GM12878 (cell line): ENCODE measurements at regions not wholly inside any gene's neighbourhood (a gene's known extent, or its start where the extent isn't known, plus 50 kb on each side); places are given as distances from the start of the nearest gene placed in this dataset.

Experiments used
- ATF2 ChIP-seq: IDR thresholded peaks from 2 replicates; pipeline ENCODE4 v1.6.1; 2012; ENCODE audit warnings: low read length, inconsistent platforms
- BCL3 ChIP-seq: IDR thresholded peaks from 2 replicates; pipeline ENCODE4 v1.6.1; 2011; ENCODE audit warnings: borderline replicate concordance, low read depth, mild to moderate bottlenecking, moderate library complexity, low read length; ENCODE audit not compliant: insufficient read depth, poor library complexity, severe bottlenecking
- BMI1 ChIP-seq: fragments of 450-650 bp; IDR thresholded peaks from 2 replicates; pipeline ENCODE4 v1.6.1; 2016; ENCODE audit warnings: mild to moderate bottlenecking, moderate library complexity, borderline replicate concordance
- CEBPB ChIP-seq, 2 experiments: fragments of 150-350 bp in 1 of 2; IDR thresholded peaks; 2 replicates each; pipeline ENCODE4 v1.6.1; 2012 to 2014; ENCODE audit warnings: low read depth in 2 of 2, low read length in 2 of 2, borderline replicate concordance in 1 of 2, inconsistent platforms in 1 of 2
- CREB1 ChIP-seq: IDR thresholded peaks from 2 replicates; pipeline ENCODE4 v1.6.1; 2012; ENCODE audit warnings: low read depth, mild to moderate bottlenecking, inconsistent platforms
- CREM ChIP-seq: IDR thresholded peaks from 2 replicates; pipeline ENCODE4 v1.6.1; 2014; ENCODE audit warnings: antibody characterized with exemption, low read depth
- DPF2 ChIP-seq: fragments of 450-650 bp; IDR thresholded peaks from 2 replicates; pipeline ENCODE4 v1.6.1; 2017; ENCODE audit warnings: mild to moderate bottlenecking
- FOXM1 ChIP-seq: IDR thresholded peaks from 2 replicates; pipeline ENCODE4 v1.6.1; 2012; ENCODE audit warnings: low read depth, mild to moderate bottlenecking, inconsistent platforms, low read length, moderate library complexity
- GABPA ChIP-seq: IDR thresholded peaks from 2 replicates; pipeline ENCODE4 v1.6.1; 2014; ENCODE audit warnings: antibody characterized with exemption, low read depth, mild to moderate bottlenecking, inconsistent platforms
- IKZF2 ChIP-seq, 2 experiments: fragments of 450-650 bp; IDR thresholded peaks; 2 replicates each; pipeline ENCODE4 v1.6.1; 2017; ENCODE audit warnings: mild to moderate bottlenecking in 2 of 2, moderate library complexity in 2 of 2
- MEF2B ChIP-seq: fragments of 450-650 bp; IDR thresholded peaks from 2 replicates; pipeline ENCODE4 v1.6.1; 2018; ENCODE audit warnings: mild to moderate bottlenecking, moderate library complexity; ENCODE audit not compliant: partially characterized antibody, poor library complexity, severe bottlenecking
- MTA2 ChIP-seq: fragments of 450-650 bp; IDR thresholded peaks from 2 replicates; pipeline ENCODE4 v1.6.1; 2016; ENCODE audit warnings: low read depth, mild to moderate bottlenecking, moderate library complexity
- NFIC ChIP-seq: IDR thresholded peaks from 2 replicates; pipeline ENCODE4 v1.6.1; 2012; ENCODE audit warnings: low read depth, mild to moderate bottlenecking, inconsistent platforms, low read length, moderate library complexity
- NR2F1 ChIP-seq: fragments of 450-650 bp; conservative IDR thresholded peaks from 2 replicates; pipeline ENCODE4 v1.6.1; 2017; ENCODE audit warnings: mild to moderate bottlenecking
- RAD51 ChIP-seq: fragments of 450-650 bp; IDR thresholded peaks from 2 replicates; pipeline ENCODE4 v1.6.1; 2016; ENCODE audit warnings: moderate library complexity, mild to moderate bottlenecking, inconsistent platforms
- RELB ChIP-seq: fragments of 450-650 bp; IDR thresholded peaks from 2 replicates; pipeline ENCODE4 v1.6.1; 2017; ENCODE audit warnings: low read depth, mild to moderate bottlenecking, moderate library complexity
- RUNX3 ChIP-seq: IDR thresholded peaks from 2 replicates; pipeline ENCODE4 v1.6.1; 2012; ENCODE audit warnings: low read length, inconsistent platforms
- SRF ChIP-seq, 2 experiments: IDR thresholded peaks; 2 replicates each; pipeline ENCODE4 v1.6.1; 2011; ENCODE audit warnings: low read depth in 2 of 2, low read length in 2 of 2, mild to moderate bottlenecking in 1 of 2, moderate library complexity in 1 of 2
- USF2 ChIP-seq: IDR thresholded peaks from 2 replicates; pipeline ENCODE4 v1.6.1; 2011; ENCODE audit warnings: low read depth, low read length, improper control_type of control experiment, borderline replicate concordance
- YBX1 ChIP-seq: fragments of 450-650 bp; IDR thresholded peaks from 2 replicates; pipeline ENCODE4 v1.6.1; 2016; ENCODE audit warnings: antibody characterized with exemption
- ZBED1 ChIP-seq: IDR thresholded peaks from 2 replicates; pipeline ENCODE4 v1.6.1; 2016; ENCODE audit warnings: borderline replicate concordance
- ZNF217 ChIP-seq: fragments of 450-650 bp; IDR thresholded peaks from 2 replicates; pipeline ENCODE4 v1.6.1; 2017; ENCODE audit warnings: antibody characterized with exemption, mild to moderate bottlenecking
- ZNF24 ChIP-seq: fragments of 450-650 bp; IDR thresholded peaks from 2 replicates; pipeline ENCODE4 v1.6.1; 2017; ENCODE audit warnings: antibody characterized with exemption, mild to moderate bottlenecking
- ZNF274 ChIP-seq: IDR thresholded peaks from one replicate; pipeline ENCODE4 v1.8.0; 2011; ENCODE audit not compliant: insufficient read length, insufficient read depth

- TF ChIP-seq IKZF2 (IDR thresholded peaks at IDR 0.05), result peak; percentile 56 to 74
- peak; percentile 70 for TF ChIP-seq ZNF217
- TF ChIP-seq ZBED1, result 0 out of 2 replicates have a peak, but pooled peaks have one; percentile 51
- TF ChIP-seq FOXM1, result peak; percentile 94; the same call in 1 of the 2 replicates
- TF ChIP-seq ZNF274, result no peak
- TF ChIP-seq SRF (IDR thresholded peaks at IDR 0.05; ENCODE audit: low read depth in 2 of 2, low read length in 2 of 2), result peak in 1 of 2 experiments; percentile 30; a peak in 1 of 4 replicates
- TF ChIP-seq BCL3, result peak; percentile 66
- peak; percentile 64; the same call in 1 of the 2 replicates for TF ChIP-seq NR2F1
- peak; percentile 79 for TF ChIP-seq BMI1
- TF ChIP-seq NFIC, result peak; percentile 98
- peak; percentile 97 for TF ChIP-seq MTA2
- peak; percentile 75; the same call in 1 of the 2 replicates for TF ChIP-seq GABPA
- TF ChIP-seq MEF2B, result peak; percentile 82
- TF ChIP-seq RAD51, result no peak
- no peak for TF ChIP-seq USF2
- TF ChIP-seq DPF2, result peak; percentile 86
- TF ChIP-seq CREB1, result peak; percentile 58; the same call in 1 of the 2 replicates
- no peak for TF ChIP-seq YBX1
- TF ChIP-seq RUNX3, result peak; percentile 83
- TF ChIP-seq RELB, result peak; percentile 74; the same call in 1 of the 2 replicates
- 0 out of 2 replicates have a peak, but pooled peaks have one; percentile 42 for TF ChIP-seq ZNF24
- peak; percentile 96 for TF ChIP-seq ATF2
- TF ChIP-seq CREM, result peak; percentile 86
- peak in 1 of 2 experiments; percentile 37; a peak in 1 of 4 replicates for TF ChIP-seq CEBPB (IDR thresholded peaks at IDR 0.05; ENCODE audit: borderline replicate concordance in 1 of 2, low read depth in 2 of 2, low read length in 2 of 2)
Measured at GRCh38 chr4:79177388-79177787, 148.5 kb downstream of the NAA11 start (continued).
